Keratinocyte (primary cell): ENCODE measurements at regions not wholly inside any gene's neighbourhood (a gene's known extent, or its start where the extent isn't known, plus 50 kb on each side); places are given as distances from the start of the nearest gene placed in this dataset.

Source experiments
- DNase-seq: peaks from one replicate; pipeline ENCODE4 v3.0.0-alpha.2; 2011; ENCODE audit warnings: low read depth, missing footprints, low spot score
- FAIRE-seq: peaks from 2 replicates; lab custom pipeline; 2011; peaks lifted over from hg19 to GRCh38; lab: Jason Lieb, UNC
- H2AFZ ChIP-seq: 2 replicates; pipeline ENCODE4 v1.6.0; 2012; ENCODE audit warnings: low read length, control low read depth, inconsistent platforms; ENCODE audit not compliant: control insufficient read depth
- H3K27ac ChIP-seq: 2 replicates; pipeline ENCODE4 v1.5.1; 2011; ENCODE audit warnings: low read length; ENCODE audit not compliant: control insufficient read depth, insufficient read depth
- H3K27me3 ChIP-seq: 3 replicates; pipeline ENCODE4 v1.6.0; 2011; ENCODE audit warnings: low read length; ENCODE audit not compliant: control insufficient read depth, insufficient read depth; ENCODE audit errors: extremely low read depth
- H3K36me3 ChIP-seq, 2 experiments: 2 replicates in 1 of 2; 3 replicates in 1 of 2; pipeline ENCODE4 v1.5.1; 2011; ENCODE audit warnings: low read length in 2 of 2, mild to moderate bottlenecking in 1 of 2; ENCODE audit not compliant: control insufficient read depth in 2 of 2, insufficient read depth in 2 of 2; ENCODE audit errors: extremely low read depth in 1 of 2
- H3K4me1 ChIP-seq: 3 replicates; pipeline ENCODE4 v1.5.1; 2011; ENCODE audit warnings: low read length; ENCODE audit not compliant: control insufficient read depth, insufficient read depth; ENCODE audit errors: extremely low read depth
- H3K4me2 ChIP-seq: 3 replicates; pipeline ENCODE4 v1.6.0; 2011; ENCODE audit warnings: low read depth, low read length; ENCODE audit not compliant: control insufficient read depth, insufficient read depth; ENCODE audit errors: extremely low read depth
- H3K4me3 ChIP-seq, 3 experiments: fragments of 200-600 bp in 1 of 3; sonication (generic) in 1 of 3; 2 replicates in 2 of 3; 3 replicates in 1 of 3; pipeline ENCODE4 v1.5.1; 2011 to 2016; ENCODE audit warnings: low read length in 3 of 3, mild to moderate bottlenecking in 3 of 3, control low read depth in 2 of 3, inconsistent platforms in 1 of 3, low read depth in 1 of 3, mixed read lengths in 1 of 3, mixed run types in 1 of 3, moderate library complexity in 1 of 3; ENCODE audit not compliant: control insufficient read depth in 2 of 3, insufficient read depth in 2 of 3; ENCODE audit errors: extremely low read depth in 1 of 3
- H3K79me2 ChIP-seq: 2 replicates; pipeline ENCODE4 v1.6.0; 2012; ENCODE audit warnings: low read length; ENCODE audit not compliant: control insufficient read depth, insufficient read depth
- H3K9ac ChIP-seq: 3 replicates; pipeline ENCODE4 v1.6.0; 2011; ENCODE audit warnings: low read length; ENCODE audit not compliant: control insufficient read depth, insufficient read depth; ENCODE audit errors: extremely low read depth
- H3K9me1 ChIP-seq: 3 replicates; pipeline ENCODE4 v1.6.0; 2011; ENCODE audit warnings: low read length; ENCODE audit not compliant: control insufficient read depth, insufficient read depth; ENCODE audit errors: extremely low read depth
- H3K9me3 ChIP-seq: 2 replicates; pipeline ENCODE4 v1.5.1; 2012; ENCODE audit warnings: low read depth, low read length; ENCODE audit not compliant: control insufficient read depth
- H4K20me1 ChIP-seq: 3 replicates; pipeline ENCODE4 v1.6.0; 2011; ENCODE audit warnings: low read length; ENCODE audit not compliant: control insufficient read depth, insufficient read depth; ENCODE audit errors: extremely low read depth
- CTCF ChIP-seq, 3 experiments: IDR thresholded peaks in 1 of 3; conservative IDR thresholded peaks in 1 of 3; optimal IDR thresholded peaks in 1 of 3; 2 replicates in 2 of 3; 3 replicates in 1 of 3; pipeline versions ENCODE3 to v1.5.1; 2011; ENCODE audit warnings: low read length in 3 of 3, mild to moderate bottlenecking in 3 of 3, moderate library complexity in 2 of 3, control low read depth in 1 of 3, inconsistent platforms in 1 of 3; ENCODE audit not compliant: insufficient read depth in 2 of 3; ENCODE audit errors: extremely low read depth in 1 of 3
- EZH2 ChIP-seq: IDR thresholded peaks from one replicate; pipeline ENCODE4 v1.6.1; 2012; ENCODE audit warnings: inconsistent platforms, mild to moderate bottlenecking, low read length, moderate library complexity
- dilution Hi-C: fragments of 300-500 bp; cut with MboI; formaldehyde crosslinking; loops from one replicate; pipeline ENCODE4 v1.7.0; 2020; ENCODE audit warnings: low sequenced_read_pairs; ENCODE audit not compliant: extremely low pct_ligation_motif_present

- Histone ChIP-seq H3K9me1 (peaks cover 17% of the 10 kb centered on the region), H3K27ac (no peak overlapping the region), H3K36me3 (peaks cover 20% of the 10 kb centered on the region in 2 experiments), H2AFZ (no peak overlapping the region), H3K79me2 (peaks cover 92% of the 10 kb centered on the region), H3K4me1 (peaks cover 33% of the 10 kb centered on the region), H4K20me1 (peaks cover 29% of the 10 kb centered on the region), H3K27me3 (no peaks in the 10 kb centered on the region), H3K9ac (no peak overlapping the region), H3K4me3 (no peak overlapping the region), H3K9me3 (no peaks in the 10 kb centered on the region), H3K4me2 (no peak overlapping the region)
- TF ChIP-seq EZH2 (no peak), CTCF (optimal IDR thresholded peaks at IDR 0.05 in 1 of 3, IDR thresholded peaks at IDR 0.05 in 1 of 3, conservative IDR thresholded peaks at IDR 0.05 in 1 of 3; ENCODE audit: extremely low read depth in 1 of 3, insufficient read depth in 2 of 3, low read length in 3 of 3) (peak in 1 of 3 experiments; percentile 55)
- DNase-seq (no peak), FAIRE-seq (peak; percentile 34)
- dilution Hi-C loops, result no loop called here
These were observed 65.0 kb downstream of the C9orf152 start for GRCh38 chr9:110142868-110143481.

- H3K79me2 ChIP-seq, result peaks cover 92% of the 10 kb centered on the region
- H4K20me1 ChIP-seq, result peaks cover 30% of the 10 kb centered on the region
- no peaks in the 10 kb centered on the region for H3K9me3 ChIP-seq
- no peak for FAIRE-seq
- peaks cover 35% of the 10 kb centered on the region for H3K4me1 ChIP-seq
- no peak overlapping the region for H3K4me3 ChIP-seq
- peaks cover 15 to 16% of the 10 kb centered on the region in 2 experiments for H3K36me3 ChIP-seq
- no peak overlapping the region for H3K27ac ChIP-seq
- H3K27me3 ChIP-seq, result no peaks in the 10 kb centered on the region
- TF ChIP-seq CTCF (optimal IDR thresholded peaks at IDR 0.05 in 1 of 3, IDR thresholded peaks at IDR 0.05 in 1 of 3, conservative IDR thresholded peaks at IDR 0.05 in 1 of 3; ENCODE audit: extremely low read depth in 1 of 3, insufficient read depth in 2 of 3, low read length in 3 of 3) (no peak), EZH2 (no peak)
- peaks cover 14% of the 10 kb centered on the region for H3K9me1 ChIP-seq
- no peak overlapping the region for H3K9ac ChIP-seq
- no peak for DNase-seq
- dilution Hi-C loops, result no loop called here
- H3K4me2 ChIP-seq, result no peak overlapping the region
- H2AFZ ChIP-seq, result no peak overlapping the region
These were observed 64.5 kb downstream of the C9orf152 start for GRCh38 chr9:110143485-110143884.
